KMS-11 (cell line): ENCODE measurements at regions not wholly inside any gene's neighbourhood (a gene's known extent, or its start where the extent isn't known, plus 50 kb on each side); places are given as distances from the start of the nearest gene placed in this dataset.

Source experiments
- H2AFZ ChIP-seq: fragments of 200-600 bp; sonication (generic); 2 replicates; pipeline ENCODE4 v1.6.1; 2016; ENCODE audit warnings: antibody characterized with exemption, mixed run types, low read depth
- H3K27ac ChIP-seq: fragments of 200-600 bp; sonication (generic); 2 replicates; pipeline ENCODE4 v1.6.1; 2016; ENCODE audit warnings: mild to moderate bottlenecking, mixed run types
- H3K27me3 ChIP-seq: fragments of 200-600 bp; sonication (generic); 2 replicates; pipeline ENCODE4 v1.6.1; 2017; ENCODE audit warnings: mild to moderate bottlenecking, low read depth, mixed run types, moderate library complexity; ENCODE audit not compliant: insufficient read depth
- H3K36me3 ChIP-seq: fragments of 200-600 bp; sonication (generic); 2 replicates; pipeline ENCODE4 v1.6.1; 2017; ENCODE audit warnings: mild to moderate bottlenecking, mixed run types; ENCODE audit not compliant: insufficient read depth
- H3K4me1 ChIP-seq: fragments of 200-600 bp; sonication (generic); 2 replicates; pipeline ENCODE4 v1.6.1; 2016; ENCODE audit warnings: mild to moderate bottlenecking, low read depth, mixed run types; ENCODE audit not compliant: poor library complexity, severe bottlenecking
- H3K4me2 ChIP-seq: fragments of 200-600 bp; sonication (generic); 2 replicates; pipeline ENCODE4 v1.7.0; 2016; ENCODE audit warnings: mild to moderate bottlenecking, mixed run types
- H3K4me3 ChIP-seq: fragments of 200-600 bp; sonication (generic); IDR thresholded peaks from 2 replicates; pipeline ENCODE4 v1.6.1; 2017; ENCODE audit warnings: low read depth, low read length, mixed read lengths; ENCODE audit not compliant: insufficient read depth
- H3K79me2 ChIP-seq: fragments of 200-600 bp; sonication (generic); 2 replicates; pipeline ENCODE4 v1.6.1; 2016; ENCODE audit warnings: low read depth, mixed run types; ENCODE audit not compliant: insufficient read depth
- H3K9ac ChIP-seq: fragments of 200-600 bp; sonication (generic); 2 replicates; pipeline ENCODE4 v1.6.1; 2016; ENCODE audit warnings: mild to moderate bottlenecking, mixed run types
- H4K20me1 ChIP-seq: fragments of 200-600 bp; sonication (generic); 2 replicates; pipeline ENCODE4 v1.6.1; 2016; ENCODE audit warnings: mild to moderate bottlenecking, mixed run types; ENCODE audit not compliant: insufficient read depth
- CTCF ChIP-seq: fragments of 200-600 bp; sonication (generic); conservative IDR thresholded peaks from 2 replicates; pipeline ENCODE4 v1.6.1; 2017; ENCODE audit warnings: low read depth, mild to moderate bottlenecking, antibody characterized with exemption, low read length, moderate library complexity, mixed read lengths

- Histone ChIP-seq H3K27me3 (no peaks in the 10 kb centered on the region), H3K79me2 (no peaks in the 10 kb centered on the region), H3K9ac (no peak overlapping the region), H2AFZ (no peak overlapping the region), H3K36me3 (no peaks in the 10 kb centered on the region), H3K4me3 (no peak overlapping the region), H4K20me1 (no peaks in the 10 kb centered on the region), H3K4me1 (peaks cover 29% of the 10 kb centered on the region), H3K27ac (no peak overlapping the region), H3K4me2 (no peak overlapping the region)
- TF ChIP-seq CTCF: no peak
These were observed 1316.3 kb downstream of the STIM2 start for GRCh38 chr4:28176942-28177341.

- no peak overlapping the region for H3K4me3 ChIP-seq
- no peaks in the 10 kb centered on the region for H3K79me2 ChIP-seq
- H4K20me1 ChIP-seq: no peaks in the 10 kb centered on the region
- H3K4me1 ChIP-seq: peaks cover 29% of the 10 kb centered on the region
- TF ChIP-seq CTCF: no peak
- no peak overlapping the region for H3K9ac ChIP-seq
- H3K27me3 ChIP-seq: no peaks in the 10 kb centered on the region
- no peak overlapping the region for H3K27ac ChIP-seq
- no peak overlapping the region; the same call in 1 of the 2 replicates for H2AFZ ChIP-seq
- H3K4me2 ChIP-seq: peak overlapping the region; percentile 15; the same call in 1 of the 2 replicates
- H3K36me3 ChIP-seq: no peaks in the 10 kb centered on the region
These were observed 1317.0 kb downstream of the STIM2 start for GRCh38 chr4:28177641-28178040.

GRCh38 chr4:28179126-28179525 is 1318.5 kb downstream of the STIM2 start:
- H3K36me3 ChIP-seq: no peaks in the 10 kb centered on the region
- peak overlapping the region; percentile 23; the same call in 1 of the 2 replicates for H3K4me2 ChIP-seq
- no peaks in the 10 kb centered on the region for H4K20me1 ChIP-seq
- H3K9ac ChIP-seq: no peak overlapping the region
- H3K27ac ChIP-seq: no peak overlapping the region
- no peaks in the 10 kb centered on the region for H3K79me2 ChIP-seq
- H3K27me3 ChIP-seq: no peaks in the 10 kb centered on the region
- H3K4me1 ChIP-seq: peaks cover 29% of the 10 kb centered on the region
- no peak overlapping the region for H2AFZ ChIP-seq
- no peak overlapping the region for H3K4me3 ChIP-seq
- no peak for TF ChIP-seq CTCF

- H3K4me1 ChIP-seq: no peaks in the 10 kb centered on the region
- H3K36me3 ChIP-seq: no peaks in the 10 kb centered on the region
- no peaks in the 10 kb centered on the region for H3K27me3 ChIP-seq
- H2AFZ ChIP-seq: no peak overlapping the region
- no peak overlapping the region for H3K9ac ChIP-seq
- TF ChIP-seq CTCF: no peak
- H3K27ac ChIP-seq: no peak overlapping the region
- no peak overlapping the region for H3K4me2 ChIP-seq
- H4K20me1 ChIP-seq: no peaks in the 10 kb centered on the region
- H3K4me3 ChIP-seq: no peak overlapping the region
- H3K79me2 ChIP-seq: no peaks in the 10 kb centered on the region
These were observed 1348.8 kb downstream of the STIM2 start for GRCh38 chr4:28209371-28209924.
